ENCODE measurements at regions not wholly inside any gene's neighbourhood (a gene's known extent, or its start where the extent isn't known, plus 50 kb on each side); places are given as distances from the start of the nearest gene placed in this dataset.

- no peak for DNase-seq
Measured at GRCh38 chr9:81388831-81389230, 300.5 kb downstream of the TLE1 start.

- DNase-seq = no peak
Measured at GRCh38 chr9:81387360-81388106, 301.8 kb downstream of the TLE1 start.

- no peak for DNase-seq
Measured at GRCh38 chr9:81384911-81385310, 304.4 kb downstream of the TLE1 start.

- DNase-seq = no peak
Measured at GRCh38 chr9:81382281-81382680, 307.1 kb downstream of the TLE1 start.

- DNase-seq = no peak
Measured at GRCh38 chr9:81381694-81382093, 307.7 kb downstream of the TLE1 start.

- DNase-seq = no peak
Measured at GRCh38 chr9:81380504-81381359, 308.6 kb downstream of the TLE1 start.

GRCh38 chr9:81379655-81380054, 309.7 kb downstream of the TLE1 start:
- DNase-seq = no peak

GRCh38 chr9:81377921-81378320, 311.4 kb downstream of the TLE1 start:
- no peak for DNase-seq

GRCh38 chr9:81377320-81377719, 312.0 kb downstream of the TLE1 start:
- no peak for DNase-seq

GRCh38 chr9:81375187-81376100, 313.9 kb downstream of the TLE1 start:
- no peak for DNase-seq

GRCh38 chr9:81374459-81375186, 314.7 kb downstream of the TLE1 start:
- DNase-seq = no peak

- no peak for DNase-seq
Measured at GRCh38 chr9:81373294-81373693, 316.1 kb downstream of the TLE1 start.

GRCh38 chr9:81372628-81373191, 316.6 kb downstream of the TLE1 start:
- no peak for DNase-seq

GRCh38 chr9:81371824-81372223, 317.5 kb downstream of the TLE1 start:
- no peak for DNase-seq

GRCh38 chr9:81370650-81371049, 318.7 kb downstream of the TLE1 start:
- no peak for DNase-seq

GRCh38 chr9:81370096-81370495, 319.3 kb downstream of the TLE1 start:
- no peak for DNase-seq

- DNase-seq = no peak
Measured at GRCh38 chr9:81369121-81369520, 320.2 kb downstream of the TLE1 start.

- no peak for DNase-seq
Measured at GRCh38 chr9:81363916-81364480, 325.3 kb downstream of the TLE1 start.

GRCh38 chr9:81361296-81361695, 328.1 kb downstream of the TLE1 start:
- no peak for DNase-seq

- DNase-seq = no peak
Measured at GRCh38 chr9:81351166-81351565, 338.2 kb downstream of the TLE1 start.

- no peak for DNase-seq
Measured at GRCh38 chr9:81344366-81344765, 345.0 kb downstream of the TLE1 start.

Measured in amniotic stem cell (primary cell).